ENCODE measurements at regions not wholly inside any gene's neighbourhood (a gene's known extent, or its start where the extent isn't known, plus 50 kb on each side); places are given as distances from the start of the nearest gene placed in this dataset.
"Not testable (repeated sequence)": the region's sequence is repeated elsewhere in the genome, so short reads cannot be mapped to it uniquely, and the experiment has no call there.

DNA sequence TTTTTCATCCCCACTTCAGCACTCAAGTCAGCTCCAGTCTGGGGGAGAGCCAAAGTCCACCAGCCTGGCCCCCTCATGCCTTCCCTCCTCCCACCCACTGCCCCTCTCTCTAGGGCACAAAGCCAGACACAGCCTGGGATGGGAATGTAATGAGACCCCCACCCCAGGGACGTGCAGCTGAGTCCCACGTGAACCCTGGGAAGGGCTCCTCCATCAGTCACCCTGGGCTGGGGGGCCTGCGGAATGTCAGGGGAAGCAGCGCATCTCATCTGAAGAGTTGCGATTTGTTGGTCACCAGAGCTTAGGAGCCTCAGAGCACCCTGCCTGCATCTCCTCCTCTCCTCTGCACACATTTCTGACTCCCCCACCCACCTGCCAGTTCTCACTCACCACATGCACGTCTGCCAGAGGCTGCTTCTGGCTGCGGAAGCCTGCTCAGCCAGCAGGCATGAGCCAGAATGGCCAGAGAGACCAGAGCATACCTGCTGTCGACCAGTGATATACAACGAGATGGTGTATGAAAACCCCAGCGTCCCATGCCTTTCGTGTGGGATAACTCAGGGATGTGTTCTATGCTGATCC, 167.1 kb upstream of the TOP1 start:
- DNase-seq, result no peak

DNA sequence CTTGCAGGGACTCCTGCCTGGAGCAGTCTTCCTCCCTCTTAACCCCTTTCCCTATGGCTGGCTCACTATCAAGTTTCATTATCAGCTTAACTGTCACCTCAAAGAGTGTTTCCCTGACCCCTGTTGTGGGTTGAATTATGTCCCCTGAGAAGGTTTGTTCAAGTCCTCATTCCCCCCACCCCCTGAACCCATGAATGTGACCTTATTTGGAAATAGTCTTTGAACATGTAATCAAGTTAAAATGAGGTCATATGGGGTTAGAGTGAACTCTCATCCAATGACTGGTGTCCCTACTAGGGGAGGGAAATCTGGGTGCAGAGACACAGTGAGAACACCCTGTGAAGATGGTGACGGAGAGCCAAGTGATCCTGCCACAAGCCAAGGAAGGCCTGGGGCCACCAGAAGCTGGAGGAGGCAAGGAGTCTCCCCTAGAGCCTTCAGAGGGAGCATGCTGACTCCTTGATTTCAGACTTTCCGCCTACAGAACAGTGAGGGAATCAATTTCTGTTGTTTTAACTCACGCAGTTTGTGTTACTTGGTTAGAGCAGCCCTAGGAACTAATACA, 165.2 kb upstream of the TOP1 start:
- no peak for DNase-seq

DNA sequence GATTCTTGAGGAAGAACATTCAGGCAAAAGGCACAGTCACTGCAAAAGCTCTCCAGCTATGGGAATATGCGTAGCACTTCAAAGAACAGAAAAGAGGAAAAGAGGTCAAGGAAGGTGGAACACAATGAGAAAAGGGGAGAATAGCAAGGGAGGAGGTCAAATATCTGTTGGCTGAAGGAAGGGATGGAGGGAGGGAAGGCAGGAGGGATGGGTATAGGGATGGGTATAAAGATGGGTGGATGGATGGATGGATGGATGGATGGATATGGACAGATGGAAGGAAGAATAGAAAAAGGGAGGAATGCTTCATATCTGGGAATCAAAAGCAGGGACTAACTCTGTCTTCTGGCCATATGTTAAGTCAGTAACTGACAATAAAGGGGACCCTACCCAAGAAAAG, 164.2 kb upstream of the TOP1 start:
- no peak for DNase-seq

DNA sequence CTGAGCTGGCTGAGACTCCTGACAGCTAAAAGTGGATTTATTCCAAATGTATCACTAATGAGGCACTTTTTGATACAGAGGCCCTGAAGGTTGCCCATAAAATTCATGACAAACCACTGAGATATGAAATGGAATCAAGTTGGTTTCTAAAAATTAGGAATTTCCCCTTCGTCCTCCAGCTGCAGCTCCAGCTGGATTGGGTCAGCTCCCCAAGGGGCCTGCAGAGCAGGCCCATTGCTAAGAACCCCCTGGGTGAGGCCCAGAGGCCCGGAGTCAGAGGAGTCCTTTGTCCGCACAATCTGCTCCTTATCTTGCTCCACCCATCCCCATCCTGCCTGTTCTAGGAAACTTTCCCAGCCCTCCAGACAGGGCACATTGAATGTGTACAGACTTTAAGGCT, 163.5 kb upstream of the TOP1 start:
- DNase-seq, result no peak

DNA sequence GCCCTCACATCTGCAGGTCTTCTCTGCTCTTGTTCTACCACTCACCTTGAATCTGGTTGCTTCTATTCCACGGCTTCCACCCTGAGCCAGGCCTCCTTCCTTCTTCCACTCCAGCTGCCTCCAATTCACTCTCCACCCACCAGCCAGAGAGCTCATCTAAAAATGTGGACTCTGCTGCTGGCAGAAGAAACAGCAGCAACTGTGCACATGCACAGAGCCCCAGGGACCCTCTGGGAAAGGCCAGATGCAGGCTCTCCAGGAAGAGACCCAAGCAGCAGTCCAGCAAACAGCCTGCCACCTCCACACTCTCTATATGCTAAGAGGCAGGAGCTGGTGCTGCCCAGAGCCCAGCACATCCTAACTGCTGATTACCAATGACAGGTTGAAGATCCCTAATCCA, 162.6 kb upstream of the TOP1 start:
- no peak for DNase-seq

DNA sequence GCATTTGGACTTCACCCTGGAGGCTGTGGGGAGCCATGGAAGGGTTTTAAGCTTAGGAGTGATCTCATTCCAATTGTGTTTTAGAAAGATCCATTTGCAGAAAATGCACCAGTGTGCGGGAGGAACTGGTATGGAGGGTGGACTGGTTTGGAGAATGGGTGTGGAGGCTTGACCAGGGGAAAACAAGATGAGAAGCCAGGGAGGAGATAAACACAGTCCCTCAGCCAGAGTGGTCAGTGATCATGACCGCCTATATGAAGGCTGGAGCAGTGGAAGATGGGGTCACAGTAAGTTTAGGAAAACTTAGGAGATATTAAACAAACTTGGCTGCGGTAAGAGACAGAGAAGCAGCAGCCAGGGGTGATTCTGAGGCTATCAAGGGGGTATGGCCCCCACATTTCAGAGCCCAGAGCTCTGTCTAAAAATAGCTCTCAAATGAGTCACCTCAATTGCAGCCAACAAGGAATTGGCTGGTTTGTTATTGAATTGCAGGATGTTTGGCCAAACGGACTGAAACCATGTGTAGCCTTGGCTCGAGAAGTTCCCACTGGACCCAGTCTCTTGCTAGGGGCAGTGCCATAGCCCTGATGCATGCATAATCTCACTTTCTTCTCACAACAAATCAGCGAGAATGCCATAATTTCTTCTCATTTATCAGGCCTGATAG, 159.9 kb upstream of the TOP1 start:
- no peak for DNase-seq

DNA sequence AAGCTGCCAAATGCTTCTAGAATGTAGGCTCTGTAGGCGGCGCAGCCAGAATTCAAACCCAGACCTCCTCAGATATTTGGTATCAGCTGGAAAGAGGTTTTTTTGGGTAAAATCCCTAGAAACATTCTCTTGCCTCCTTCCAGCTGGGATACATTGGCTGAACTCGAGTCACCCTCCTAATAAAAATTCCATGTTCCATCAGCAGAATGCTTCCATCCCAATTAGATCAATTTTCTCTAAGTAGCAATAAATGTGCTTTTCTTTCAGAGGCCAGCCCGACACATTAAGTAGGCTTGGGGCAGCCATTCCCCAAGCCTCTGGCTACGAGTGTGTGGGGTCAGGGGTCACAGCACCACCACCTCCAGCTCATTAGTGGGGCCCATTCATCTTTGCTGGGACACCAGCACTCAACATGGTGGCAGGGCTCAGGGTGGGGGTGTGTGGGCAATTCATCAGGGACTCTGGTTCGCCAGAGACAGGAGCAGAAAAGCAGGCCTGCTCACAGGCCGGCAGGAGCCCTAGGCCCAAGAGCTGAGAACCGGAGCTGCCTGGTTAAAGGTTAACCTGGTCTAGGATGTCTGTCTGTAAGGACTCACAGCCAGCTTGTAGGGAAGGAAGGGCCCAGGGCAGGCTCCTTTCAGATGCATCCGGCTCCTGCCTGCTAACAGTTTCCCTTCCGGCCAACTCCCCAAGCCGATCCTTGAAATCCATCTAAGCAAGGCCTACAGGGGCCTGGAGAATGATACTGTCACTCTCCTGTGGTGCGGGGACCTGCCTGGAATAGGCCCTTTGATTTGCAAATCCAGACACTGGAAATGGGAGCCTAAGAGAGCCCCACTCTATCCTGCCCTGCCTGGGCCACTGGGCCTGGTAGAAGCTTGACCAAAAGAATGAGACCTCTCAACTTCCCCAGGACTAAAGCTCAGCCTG, 159.1 kb upstream of the TOP1 start:
- DNase-seq, result peak; percentile 23

DNA sequence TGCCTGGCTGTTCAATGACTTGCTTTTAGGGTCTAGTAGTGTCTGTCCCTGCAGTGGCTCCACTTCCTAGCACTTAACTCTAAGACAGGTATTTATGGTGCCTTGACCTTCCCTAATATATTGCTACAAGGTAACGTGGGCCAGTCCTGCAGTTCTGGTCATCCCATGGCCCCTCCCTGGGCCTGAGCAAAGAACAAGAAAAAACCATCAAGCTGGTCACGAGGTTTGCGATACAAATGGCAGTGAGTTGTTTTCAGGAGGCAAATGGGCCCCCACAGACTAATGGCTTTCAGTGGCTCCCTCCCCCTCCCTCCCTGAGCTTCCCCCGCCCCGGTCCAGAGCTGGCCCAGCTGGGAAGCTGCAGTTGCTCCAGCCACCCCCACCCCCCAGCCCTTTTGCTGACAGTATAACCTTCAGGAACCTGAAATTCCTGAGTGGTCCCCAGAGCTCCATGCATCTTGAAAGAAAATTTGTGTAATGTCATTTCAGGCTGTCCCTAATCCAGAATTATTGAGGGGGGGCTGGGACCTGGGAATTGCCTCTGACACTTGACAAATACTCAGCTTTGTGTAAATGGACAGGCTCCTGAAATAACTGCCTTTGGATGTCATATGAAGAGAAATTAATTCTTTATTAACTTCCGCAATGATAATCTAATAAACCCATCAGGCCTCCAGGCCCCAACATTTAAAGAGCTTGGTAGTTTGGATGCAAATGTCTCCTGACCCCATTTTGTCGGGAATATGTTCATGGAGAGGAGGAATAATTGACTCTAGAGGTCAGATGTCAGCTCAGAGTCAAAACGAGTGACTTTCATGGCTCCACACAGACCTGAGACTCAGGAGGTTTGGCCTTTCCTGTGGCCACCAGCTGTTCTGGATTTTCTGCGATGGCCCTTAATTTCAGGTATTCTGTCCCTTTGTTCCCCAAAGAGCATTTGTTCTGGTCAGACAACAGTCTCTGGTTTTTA, 153.2 kb upstream of the TOP1 start:
- DNase-seq, result no peak

DNA sequence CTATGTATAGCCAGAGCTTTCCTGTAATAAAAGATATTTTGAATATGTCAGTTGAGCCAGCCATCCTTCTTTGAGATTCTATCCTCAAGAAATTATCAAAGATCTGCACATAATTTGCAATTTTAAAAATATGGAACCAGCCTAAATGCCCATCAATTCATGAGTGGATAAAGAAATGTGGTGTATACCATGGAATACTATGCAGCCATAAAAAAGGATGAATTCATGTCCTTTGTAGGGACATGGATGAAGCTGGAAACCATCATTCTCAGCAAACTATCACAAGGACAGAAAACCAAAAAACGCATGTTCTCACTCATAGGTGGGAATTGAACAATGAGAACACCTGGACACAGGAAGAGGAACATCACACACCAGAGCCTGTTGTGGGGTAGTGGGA, 150.5 kb upstream of the TOP1 start:
- not testable (repeated sequence) for DNase-seq

DNA sequence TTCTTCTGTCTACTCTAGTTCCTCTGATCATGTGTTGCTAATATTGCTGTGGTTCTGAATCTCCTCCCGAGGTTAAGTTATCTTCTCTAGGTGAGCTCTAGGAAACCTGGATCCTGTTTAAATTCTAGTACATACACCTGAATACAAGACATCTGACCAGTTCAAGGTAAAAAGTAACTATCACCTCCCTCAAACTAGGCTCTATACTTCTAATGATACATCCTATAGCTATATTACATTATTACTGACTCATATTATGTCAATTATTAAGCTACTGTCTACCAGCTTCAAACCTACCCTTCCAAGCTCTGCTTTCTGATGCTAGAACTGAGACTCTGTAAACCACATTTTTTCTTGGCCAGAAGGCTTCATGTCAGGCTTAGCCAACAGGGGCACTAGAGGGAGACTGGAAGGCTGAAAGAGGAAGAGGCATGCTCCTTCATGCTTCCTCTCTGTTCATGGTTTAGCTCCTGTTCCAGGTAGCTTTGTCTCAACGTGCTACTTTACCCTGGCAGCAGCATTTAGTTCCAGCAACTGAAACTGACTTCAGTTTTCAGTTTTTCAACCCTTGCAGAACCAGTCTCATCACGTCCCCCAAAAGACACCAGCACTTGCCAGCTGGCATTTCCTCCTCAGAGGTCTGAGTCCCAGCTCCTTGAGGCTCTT, 148.4 kb upstream of the TOP1 start:
- DNase-seq, result no peak

DNA sequence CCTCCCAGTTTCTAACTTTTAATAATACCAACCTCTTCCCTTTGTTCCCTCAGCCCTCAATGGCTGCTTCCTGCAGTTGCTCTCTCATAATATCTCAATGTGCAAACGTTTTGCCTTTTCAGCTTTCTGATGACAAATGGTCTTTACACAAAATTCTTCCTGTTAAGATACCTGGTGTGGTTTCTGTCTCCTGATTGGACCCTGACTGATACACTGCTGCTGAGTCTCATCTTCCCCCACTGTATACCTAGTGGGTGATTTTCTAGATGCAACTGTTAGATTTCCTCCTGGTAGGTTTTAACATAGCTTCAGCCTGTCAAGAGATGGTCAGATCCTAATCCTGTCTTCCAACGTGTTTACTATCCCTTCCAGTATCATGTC, 147.9 kb upstream of the TOP1 start:
- no peak for DNase-seq

DNA sequence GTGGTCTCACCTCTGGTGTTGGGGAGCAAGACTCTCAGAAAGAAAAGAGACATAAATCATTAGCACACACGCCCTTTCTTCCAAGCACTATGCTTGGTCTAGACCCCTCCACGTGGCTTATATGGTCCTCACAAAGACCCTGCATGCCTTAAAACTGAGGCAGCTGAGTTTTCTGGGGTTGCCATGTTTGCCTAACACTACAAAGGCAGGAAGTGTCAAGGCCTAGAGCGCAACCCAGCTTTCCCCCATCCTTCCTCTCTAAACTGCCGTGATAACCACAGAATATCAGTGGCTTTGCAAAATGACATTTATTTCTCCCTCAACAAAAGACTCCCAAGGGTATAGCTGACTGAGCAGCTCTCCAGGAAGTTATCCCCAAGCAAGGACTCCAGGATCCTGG, 146.5 kb upstream of the TOP1 start:
- DNase-seq, result no peak

DNA sequence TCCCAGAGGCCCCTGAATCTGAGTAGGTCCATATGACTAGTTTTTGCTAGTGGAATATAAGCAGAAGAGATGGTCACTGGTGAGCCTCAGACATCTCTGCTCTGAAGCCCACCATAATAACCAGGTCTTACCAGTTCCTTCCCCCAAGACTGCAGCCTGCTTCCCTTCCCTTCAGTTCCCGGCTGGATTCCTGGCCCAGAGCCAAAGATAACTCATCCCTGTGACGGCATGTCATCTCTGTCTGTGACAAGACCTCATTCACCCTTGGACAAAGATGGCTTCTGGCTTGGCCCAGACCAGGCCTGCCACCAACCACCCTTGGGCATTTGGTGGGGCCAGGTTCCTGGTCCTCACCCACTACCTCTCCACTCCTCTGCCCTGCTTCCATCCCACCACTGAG, 145.5 kb upstream of the TOP1 start:
- no peak for DNase-seq

DNA sequence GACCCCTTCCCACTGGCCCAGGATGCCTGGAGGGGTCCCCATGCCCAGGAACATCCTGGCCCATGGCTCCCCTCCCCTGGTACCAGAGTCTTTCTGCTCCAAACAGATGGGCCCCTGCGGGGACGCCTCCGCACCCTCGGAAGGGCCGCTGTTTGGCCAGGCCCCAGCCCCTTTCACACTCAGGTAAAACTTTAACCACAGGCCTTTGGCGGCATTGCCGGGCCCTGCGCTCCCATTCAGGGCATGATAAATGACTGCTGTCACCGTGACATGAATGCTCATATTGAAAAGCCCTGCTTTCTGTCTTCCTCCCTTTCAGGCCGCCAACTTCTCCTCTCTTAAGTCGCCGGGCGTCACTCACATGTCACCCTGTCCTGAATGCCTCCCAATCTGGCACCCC, 141.5 kb upstream of the TOP1 start:
- peak; percentile 11 for DNase-seq

DNA sequence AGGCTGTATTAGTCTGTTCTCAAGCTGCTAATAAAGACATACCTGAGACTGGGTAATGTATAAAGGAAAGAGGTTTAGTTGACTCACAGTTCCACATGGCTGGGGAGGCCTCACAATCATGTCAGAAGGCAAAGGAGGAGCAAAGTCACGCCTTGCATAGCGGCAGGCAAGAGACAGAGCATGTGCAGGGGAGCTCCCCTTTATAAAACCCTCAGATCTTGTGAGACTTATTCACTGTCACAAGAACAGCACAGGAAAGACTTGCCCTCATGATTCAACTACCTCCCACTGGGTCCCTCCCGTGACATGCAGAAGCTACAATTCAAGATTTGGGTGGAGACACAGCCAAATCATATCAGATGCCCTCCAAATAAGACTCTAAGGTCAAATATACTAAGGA, 139.4 kb upstream of the TOP1 start:
- DNase-seq, result not testable (repeated sequence)

DNA sequence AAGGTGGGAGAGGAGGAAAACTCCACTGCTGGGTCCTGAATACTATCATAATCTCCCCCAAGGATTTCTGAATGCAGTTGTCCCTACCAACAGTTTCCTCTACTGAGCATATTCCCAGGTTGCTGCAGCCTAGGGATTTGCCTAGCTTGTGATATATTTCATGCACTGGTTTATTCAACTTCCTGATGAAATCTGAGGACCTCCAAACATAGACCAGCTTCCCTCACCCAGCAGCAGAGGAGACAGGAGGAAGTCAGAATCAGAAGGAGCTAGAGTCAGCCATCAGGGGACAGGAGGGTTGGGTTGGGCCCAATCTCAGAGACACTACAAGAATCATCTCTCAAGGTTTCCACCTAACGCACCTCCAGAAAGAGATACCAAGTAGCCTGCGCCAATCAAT, 138.4 kb upstream of the TOP1 start:
- no peak for DNase-seq

DNA sequence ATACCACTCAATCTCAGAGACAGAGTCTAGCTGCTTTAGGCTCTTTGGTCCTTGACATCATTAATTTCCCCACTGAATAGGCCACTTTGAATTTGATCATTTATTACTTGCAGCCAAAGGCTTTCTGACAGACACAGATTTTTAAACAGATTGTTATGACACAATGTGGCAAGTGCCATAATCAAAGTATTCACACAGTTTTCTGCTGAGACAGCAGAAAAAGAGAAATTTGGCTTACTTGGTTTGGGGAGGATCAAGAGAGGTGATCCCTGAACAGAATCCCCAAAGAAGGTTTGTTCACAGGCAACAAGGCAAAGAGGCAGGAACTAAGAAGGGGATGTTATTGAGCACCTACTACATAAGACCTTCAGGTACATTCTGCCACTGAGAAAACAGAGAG, 138.0 kb upstream of the TOP1 start:
- DNase-seq, result no peak

DNA sequence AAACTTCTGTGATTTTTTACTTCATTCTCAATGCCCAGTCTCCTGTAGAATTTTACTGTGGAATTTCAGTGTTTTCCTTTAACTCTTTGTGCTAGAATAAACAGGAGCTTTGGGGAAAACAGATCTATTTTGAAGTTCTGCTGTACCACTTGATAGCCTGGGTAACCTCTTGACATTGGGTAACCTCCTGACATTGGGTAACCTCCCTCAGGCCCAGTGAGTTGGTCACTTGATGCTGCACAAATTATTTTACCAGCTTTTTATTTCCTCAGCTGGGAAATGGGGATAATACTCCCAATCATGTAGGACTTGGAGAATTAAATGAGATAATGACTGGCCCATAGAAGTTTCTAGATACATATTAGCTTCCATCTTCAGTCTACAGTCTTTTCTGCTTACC, 137.3 kb upstream of the TOP1 start:
- no peak for DNase-seq

DNA sequence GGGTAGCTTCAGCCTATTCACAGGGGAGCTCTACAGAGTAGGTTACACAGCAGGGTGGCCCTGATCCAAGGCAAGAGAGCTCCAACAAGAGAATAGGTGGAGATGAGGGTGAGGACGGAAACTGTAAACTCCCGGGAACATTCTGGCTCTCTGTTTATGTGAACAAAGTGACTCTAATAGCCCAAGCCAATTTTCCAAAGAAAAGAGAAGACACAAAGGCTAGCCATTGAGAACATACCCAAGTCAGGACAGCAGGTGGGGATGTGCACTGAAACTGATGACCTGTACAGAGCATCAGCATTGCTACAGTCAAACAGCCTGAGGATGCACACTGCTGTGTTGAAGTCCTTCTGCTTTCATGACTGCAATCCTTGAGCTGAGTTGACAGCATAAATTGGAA, 136.0 kb upstream of the TOP1 start:
- no peak for DNase-seq

DNA sequence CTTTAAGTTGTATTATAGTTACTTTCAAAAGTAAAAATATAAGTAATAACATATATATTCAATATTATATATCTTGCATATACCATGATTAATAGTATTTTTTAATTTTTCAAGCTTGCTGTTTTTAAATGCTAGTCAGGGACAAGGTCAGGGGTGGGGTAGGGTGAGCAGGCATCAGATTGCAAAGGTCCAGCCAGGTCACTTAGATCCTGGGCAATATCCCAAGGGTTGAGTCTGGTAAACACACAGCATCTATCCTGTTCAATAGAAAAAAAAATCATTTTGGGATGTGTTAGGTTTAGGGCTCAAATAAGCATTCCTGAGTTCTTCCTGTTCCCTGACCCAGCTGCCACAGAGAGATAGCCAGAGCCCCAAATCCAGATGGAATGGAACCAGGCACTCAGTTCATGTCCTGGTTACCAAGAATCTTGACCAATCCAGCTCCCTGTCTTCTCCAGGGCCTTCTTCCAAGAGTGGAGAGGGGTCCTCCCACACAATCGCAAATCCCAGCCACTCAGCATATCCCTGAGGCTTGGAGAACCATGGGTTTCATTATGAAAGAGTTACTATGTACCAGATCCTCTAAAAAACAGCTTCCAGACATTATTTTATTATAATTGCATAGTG, 134.9 kb upstream of the TOP1 start:
- DNase-seq, result no peak

DNA sequence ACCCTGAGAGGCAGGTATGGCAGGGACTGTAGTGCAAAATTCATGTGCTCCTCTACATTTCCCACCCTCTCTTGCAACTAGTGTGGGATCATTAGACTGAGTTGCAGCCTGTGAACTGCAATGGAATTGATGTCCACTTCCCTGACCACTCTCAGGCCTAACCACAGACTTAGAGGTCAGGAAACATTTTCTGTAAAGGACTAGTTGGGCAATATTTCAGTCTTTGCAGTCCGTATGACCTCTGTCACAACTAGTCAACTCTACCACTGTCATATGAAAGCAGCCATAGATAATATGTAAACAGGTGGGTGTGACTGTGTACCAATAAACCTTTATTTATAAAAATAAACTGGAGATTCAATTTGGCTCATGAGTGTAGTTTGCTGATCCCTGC, 134.4 kb upstream of the TOP1 start:
- no peak for DNase-seq

DNA sequence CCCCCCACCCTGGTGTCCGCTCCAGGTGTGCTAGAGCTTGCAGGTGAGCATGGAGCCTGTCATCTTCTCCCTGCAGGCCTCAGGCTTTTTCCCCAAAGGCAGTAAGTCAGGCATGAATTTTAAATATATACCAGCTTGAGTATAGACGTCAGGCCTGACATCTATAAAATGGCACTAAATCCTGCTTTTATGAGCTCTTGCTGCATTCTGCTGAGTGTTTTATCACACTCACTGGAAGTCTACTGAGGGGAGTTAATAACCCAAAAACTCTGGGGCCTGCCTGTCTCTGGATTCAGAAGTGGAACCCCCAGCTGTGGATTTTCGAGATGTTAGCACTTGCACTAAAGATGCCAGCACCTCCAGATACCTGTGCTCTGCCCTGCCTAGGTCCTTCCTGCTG, 133.4 kb upstream of the TOP1 start:
- no peak for DNase-seq

Measured in DMS53 (cell line).